GM12872 (cell line): ENCODE measurements at regions not wholly inside any gene's neighbourhood (a gene's known extent, or its start where the extent isn't known, plus 50 kb on each side); places are given as distances from the start of the nearest gene placed in this dataset.

ENCODE experiments used
- CTCF ChIP-seq: IDR thresholded peaks from 3 replicates; pipeline ENCODE4 v1.5.1; 2011; ENCODE audit warnings: low read depth, mild to moderate bottlenecking, low read length, moderate library complexity; ENCODE audit not compliant: insufficient read depth

GRCh38 chr5:117266280-117266679 lies 691.7 kb upstream of the SEMA6A start:
- TF ChIP-seq CTCF: no peak

- TF ChIP-seq CTCF: no peak
Measured at GRCh38 chr5:117263231-117263630, 688.6 kb upstream of the SEMA6A start.

- TF ChIP-seq CTCF: no peak
Measured at GRCh38 chr5:117262572-117263131, 688.0 kb upstream of the SEMA6A start.

- TF ChIP-seq CTCF: no peak
Measured at GRCh38 chr5:117261948-117262571, 687.4 kb upstream of the SEMA6A start.

GRCh38 chr5:117255211-117256027 lies 680.8 kb upstream of the SEMA6A start:
- no peak for TF ChIP-seq CTCF

GRCh38 chr5:117252566-117252965 lies 677.9 kb upstream of the SEMA6A start:
- TF ChIP-seq CTCF: no peak

- TF ChIP-seq CTCF: no peak
Measured at GRCh38 chr5:117249086-117249815, 674.6 kb upstream of the SEMA6A start.
